ENCODE measurements at regions not wholly inside any gene's neighbourhood (a gene's known extent, or its start where the extent isn't known, plus 50 kb on each side); places are given as distances from the start of the nearest gene placed in this dataset.

- Mint-ChIP-seq H3K27me3 (ENCODE audit: low read depth) (peaks cover 3% of the 10 kb centered on the region), H3K4me1 (ENCODE audit: low read depth) (no peaks in the 10 kb centered on the region), H3K4me3 (ENCODE audit: unreplicated experiment) (no peak overlapping the region), H3K27ac (ENCODE audit: unreplicated experiment) (no peak overlapping the region), H3K36me3 (ENCODE audit: low read depth) (no peaks in the 10 kb centered on the region), H3K9me3 (ENCODE audit: low read depth) (no peaks in the 10 kb centered on the region)
- TF ChIP-seq CTCF (IDR thresholded peaks at IDR 0.05): no peak
- no peak for DNase-seq (ENCODE audit: low spot score)
These were observed 836.5 kb upstream of the MAN1A1 start for GRCh38 chr6:120186080-120186479.

GRCh38 chr6:120173250-120173649 is 823.7 kb upstream of the MAN1A1 start:
- TF ChIP-seq CTCF (IDR thresholded peaks at IDR 0.05): no peak
- Mint-ChIP-seq H3K27me3 (ENCODE audit: low read depth) (peaks cover 5% of the 10 kb centered on the region), H3K4me3 (ENCODE audit: unreplicated experiment) (no peak overlapping the region), H3K36me3 (ENCODE audit: low read depth) (no peaks in the 10 kb centered on the region), H3K9me3 (ENCODE audit: low read depth) (peaks cover 3% of the 10 kb centered on the region), H3K4me1 (ENCODE audit: low read depth) (no peaks in the 10 kb centered on the region), H3K27ac (ENCODE audit: unreplicated experiment) (no peak overlapping the region)
- DNase-seq (ENCODE audit: low spot score): no peak

- Mint-ChIP-seq H3K4me1 (ENCODE audit: low read depth) (no peaks in the 10 kb centered on the region), H3K9me3 (ENCODE audit: low read depth) (peaks cover 3% of the 10 kb centered on the region), H3K36me3 (ENCODE audit: low read depth) (no peaks in the 10 kb centered on the region), H3K27me3 (ENCODE audit: low read depth) (peaks cover 9% of the 10 kb centered on the region), H3K27ac (ENCODE audit: unreplicated experiment) (no peak overlapping the region), H3K4me3 (ENCODE audit: unreplicated experiment) (no peak overlapping the region)
- no peak for DNase-seq (ENCODE audit: low spot score)
- no peak for TF ChIP-seq CTCF (IDR thresholded peaks at IDR 0.05)
These were observed 815.0 kb upstream of the MAN1A1 start for GRCh38 chr6:120164531-120164930.

GRCh38 chr6:120157873-120158272 is 808.3 kb upstream of the MAN1A1 start:
- Mint-ChIP-seq H3K36me3 (ENCODE audit: low read depth) (no peaks in the 10 kb centered on the region), H3K4me1 (ENCODE audit: low read depth) (no peaks in the 10 kb centered on the region), H3K27me3 (ENCODE audit: low read depth) (peaks cover 6% of the 10 kb centered on the region), H3K27ac (ENCODE audit: unreplicated experiment) (no peak overlapping the region), H3K9me3 (ENCODE audit: low read depth) (no peaks in the 10 kb centered on the region), H3K4me3 (ENCODE audit: unreplicated experiment) (no peak overlapping the region)
- DNase-seq (ENCODE audit: low spot score): no peak
- no peak for TF ChIP-seq CTCF (IDR thresholded peaks at IDR 0.05)

GRCh38 chr6:120147071-120147871 is 797.7 kb upstream of the MAN1A1 start:
- Mint-ChIP-seq H3K27me3 (ENCODE audit: low read depth) (peaks cover 5% of the 10 kb centered on the region), H3K4me3 (ENCODE audit: unreplicated experiment) (no peak overlapping the region), H3K9me3 (ENCODE audit: low read depth) (peaks cover 10% of the 10 kb centered on the region), H3K27ac (ENCODE audit: unreplicated experiment) (no peak overlapping the region), H3K36me3 (ENCODE audit: low read depth) (no peaks in the 10 kb centered on the region), H3K4me1 (ENCODE audit: low read depth) (no peaks in the 10 kb centered on the region)
- peak; percentile 35 for TF ChIP-seq CTCF (IDR thresholded peaks at IDR 0.05)
- peak; percentile 46 for DNase-seq (ENCODE audit: low spot score)

All from chondrocyte (in vitro differentiated cells).